Thyroid gland (tissue), 4 donors: ENCODE measurements at regions not wholly inside any gene's neighbourhood (a gene's known extent, or its start where the extent isn't known, plus 50 kb on each side); places are given as distances from the start of the nearest gene placed in this dataset.

ENCODE experiments used
- DNase-seq, 2 donors: peaks; one replicate each; pipeline ENCODE4 v3.0.0-alpha.2; 2019
- H3K27ac ChIP-seq, 3 donors: fragments of 200-600 bp; sonication (generic); 1 replicate in 2 of 3; 2 replicates in 1 of 3; pipeline ENCODE4 v1.5.1; 2016 to 2019; ENCODE audit warnings: mild to moderate bottlenecking in 1 of 3, moderate library complexity in 1 of 3
- H3K27me3 ChIP-seq: fragments of 200-600 bp; sonication (generic); one replicate; pipeline ENCODE4 v1.5.1; 2019
- H3K36me3 ChIP-seq, 2 donors: fragments of 200-600 bp; sonication (generic); one replicate each; pipeline ENCODE4 v1.5.1; 2016 to 2019
- H3K4me1 ChIP-seq, 2 donors: fragments of 200-600 bp; sonication (generic); one replicate each; pipeline ENCODE4 v1.5.1; 2017 to 2019
- H3K4me3 ChIP-seq, 3 donors: fragments of 200-600 bp; sonication (generic); replicated peaks in 1 of 3; 1 replicate in 2 of 3; 2 replicates in 1 of 3; pipeline ENCODE4 v1.5.1; 2016; ENCODE audit warnings: mild to moderate bottlenecking in 1 of 3
- H3K9me3 ChIP-seq: fragments of 200-600 bp; sonication (generic); one replicate; pipeline ENCODE4 v1.5.1; 2017
- CTCF ChIP-seq, 6 experiments: fragments of 200-600 bp in 3 of 6; fragments of 450-650 bp in 3 of 6; sonication (generic) in 3 of 6; IDR thresholded peaks; one replicate each; pipeline ENCODE4 v1.5.1; 2016 to 2019; ENCODE audit warnings: antibody characterized with exemption in 6 of 6, mild to moderate bottlenecking in 2 of 6, inconsistent platforms in 1 of 6, moderate library complexity in 1 of 6
- POLR2A ChIP-seq, 2 donors: fragments of 450-650 bp; IDR thresholded peaks; one replicate each; pipeline ENCODE4 v1.6.1; 2017; ENCODE audit warnings: antibody characterized with exemption in 2 of 2, mild to moderate bottlenecking in 2 of 2, moderate library complexity in 1 of 2
- WGBS, 2 donors: methylation state at CpG; one replicate each; pipeline ENCODE4 v1.1.5; 2017; 5-methylcytosine and 5-hydroxymethylcytosine counted together
- intact Hi-C: fragments of 100-400 bp; cut with DNase I; formaldehyde crosslinking; loops from one replicate; pipeline ENCODE4 v1.15.1; 2023

GRCh38 chr21:24988941-24989340 lies 618.3 kb downstream of the MRPL39 start:
- H3K27me3 ChIP-seq: no peaks in the 10 kb centered on the region
- H3K4me3 ChIP-seq: no peak overlapping the region
- H3K27ac ChIP-seq: no peak overlapping the region
- WGBS, 2 donors: 85 to 89% methylated on average over 8 of the region's 8 CpGs
- TF ChIP-seq POLR2A (IDR thresholded peaks at IDR 0.05): no peak
- no peak for TF ChIP-seq CTCF (IDR thresholded peaks at IDR 0.05)
- no peaks in the 10 kb centered on the region for H3K9me3 ChIP-seq
- intact Hi-C loops: no loop called here
- DNase-seq: no peak
- H3K36me3 ChIP-seq: no peaks in the 10 kb centered on the region
- H3K4me1 ChIP-seq: no peaks in the 10 kb centered on the region

GRCh38 chr21:24976238-24976637 lies 631.0 kb downstream of the MRPL39 start:
- DNase-seq: no peak
- H3K27ac ChIP-seq: no peak overlapping the region
- no peaks in the 10 kb centered on the region for H3K27me3 ChIP-seq
- intact Hi-C loops: no loop called here
- no peaks in the 10 kb centered on the region for H3K4me1 ChIP-seq
- no peaks in the 10 kb centered on the region for H3K36me3 ChIP-seq
- no peak for TF ChIP-seq CTCF (IDR thresholded peaks at IDR 0.05)
- no peak for TF ChIP-seq POLR2A (IDR thresholded peaks at IDR 0.05)
- H3K4me3 ChIP-seq: no peak overlapping the region
- H3K9me3 ChIP-seq: no peaks in the 10 kb centered on the region
- WGBS, 2 donors: 67 to 77% methylated on average over 1 of the region's 1 CpG

GRCh38 chr21:24969068-24969467 lies 638.2 kb downstream of the MRPL39 start:
- Histone ChIP-seq H3K4me3 (no peak overlapping the region), H3K27ac (no peak overlapping the region), H3K9me3 (no peaks in the 10 kb centered on the region), H3K36me3 (no peaks in the 10 kb centered on the region), H3K27me3 (no peaks in the 10 kb centered on the region), H3K4me1 (no peaks in the 10 kb centered on the region)
- no peak for DNase-seq
- intact Hi-C loops: no loop called here
- WGBS, 2 donors: 65 to 68% methylated on average over 1 of the region's 1 CpG
- no peak for TF ChIP-seq POLR2A (IDR thresholded peaks at IDR 0.05)
- TF ChIP-seq CTCF (IDR thresholded peaks at IDR 0.05): no peak

- TF ChIP-seq POLR2A (IDR thresholded peaks at IDR 0.05) (no peak), CTCF (IDR thresholded peaks at IDR 0.05) (no peak)
- intact Hi-C loops: no loop called here
- Histone ChIP-seq H3K36me3 (no peaks in the 10 kb centered on the region), H3K27ac (no peak overlapping the region), H3K4me3 (no peak overlapping the region), H3K27me3 (no peaks in the 10 kb centered on the region), H3K9me3 (no peaks in the 10 kb centered on the region), H3K4me1 (no peaks in the 10 kb centered on the region)
- 67 to 69% methylated on average over 6 of the region's 6 CpGs for WGBS, 2 donors
- no peak for DNase-seq
Observed at GRCh38 chr21:24955275-24955961, 651.9 kb downstream of the MRPL39 start.

- H3K9me3 ChIP-seq: no peaks in the 10 kb centered on the region
- WGBS, 2 donors: 61 to 62% methylated on average over 4 of the region's 4 CpGs
- peak in 1 of 2 donors; percentile 25 for DNase-seq
Observed at GRCh38 chr21:24948186-24948585, 659.1 kb downstream of the MRPL39 start.

More at GRCh38 chr21:24948186-24948585, 659.1 kb downstream of the MRPL39 start:
- intact Hi-C loops: no loop called here
- TF ChIP-seq CTCF (IDR thresholded peaks at IDR 0.05) (no peak), POLR2A (IDR thresholded peaks at IDR 0.05) (no peak)
- Histone ChIP-seq H3K36me3 (no peaks in the 10 kb centered on the region), H3K27me3 (no peaks in the 10 kb centered on the region), H3K4me1 (no peaks in the 10 kb centered on the region), H3K4me3 (no peak overlapping the region), H3K27ac (no peak overlapping the region)
